H1 (cell line): ENCODE measurements at regions not wholly inside any gene's neighbourhood (a gene's known extent, or its start where the extent isn't known, plus 50 kb on each side); places are given as distances from the start of the nearest gene placed in this dataset.

Experiments
- CTCF ChIA-PET: fragments of 300-600 bp; sonication (Branson Sonifier 250); formaldehyde crosslinking; loops from one replicate; lab custom pipeline; 2021; ENCODE audit not compliant: partially characterized antibody; lab: Charles Lee
- POLR2A ChIA-PET: fragments of 300-600 bp; sonication (Branson Sonifier 250); formaldehyde crosslinking; loops from one replicate; lab custom pipeline; 2021; ENCODE audit warnings: inconsistent platforms; ENCODE audit not compliant: partially characterized antibody; lab: Charles Lee
- DNase-seq, 2 experiments: peaks; one replicate each; pipeline versions ENCODE4 v3.0.0 to v3.0.0-alpha.2; 2010 to 2022; ENCODE audit warnings: low spot score in 2 of 2, low read depth in 1 of 2, mixed read lengths in 1 of 2
- FAIRE-seq: peaks from 2 replicates; lab custom pipeline; 2011; peaks lifted over from hg19 to GRCh38; lab: Jason Lieb, UNC
- H2AFZ ChIP-seq: 2 replicates; pipeline ENCODE4 v1.8.1; 2012; ENCODE audit warnings: low read length, inconsistent platforms
- H2AK5ac ChIP-seq: 2 replicates; pipeline ENCODE4 v1.6.1; 2013; ENCODE audit warnings: low read depth, low read length
- H2BK120ac ChIP-seq: replicated peaks from 2 replicates; pipeline ENCODE3; 2013; ENCODE audit warnings: low read depth, low read length, inconsistent platforms
- H2BK12ac ChIP-seq: 2 replicates; pipeline ENCODE4 v1.6.1; 2013; ENCODE audit warnings: low read depth, low read length
- H2BK15ac ChIP-seq: 2 replicates; pipeline ENCODE4 v1.6.1; 2013; ENCODE audit warnings: low read length
- H2BK20ac ChIP-seq: 2 replicates; pipeline ENCODE4 v1.6.1; 2013; ENCODE audit warnings: low read length
- H2BK5ac ChIP-seq: 2 replicates; pipeline ENCODE4 v1.6.1; 2013; ENCODE audit warnings: low read depth, low read length
- H3K14ac ChIP-seq: 2 replicates; pipeline ENCODE4 v1.6.1; 2013; ENCODE audit warnings: inconsistent platforms; ENCODE audit not compliant: insufficient read length
- H3K18ac ChIP-seq: 2 replicates; pipeline ENCODE4 v1.6.1; 2013; ENCODE audit warnings: low read length; ENCODE audit errors: extremely low read depth
- H3K23ac ChIP-seq: 2 replicates; pipeline ENCODE4 v1.6.1; 2013; ENCODE audit warnings: inconsistent platforms; ENCODE audit not compliant: insufficient read length
- H3K23me2 ChIP-seq: 2 replicates; pipeline ENCODE4 v1.6.1; 2013; ENCODE audit warnings: low read depth, low read length
- H3K27ac ChIP-seq: 2 replicates; pipeline ENCODE4 v1.6.1; 2011; ENCODE audit warnings: low read depth, low read length, inconsistent platforms
- H3K27me3 ChIP-seq, 4 experiments: replicated peaks in 1 of 4; 1 replicate in 1 of 4; 2 replicates in 3 of 4; pipeline versions ENCODE4 v1.6.1 to v1.8.1; 2011 to 2013; ENCODE audit warnings: low read length in 3 of 4, mild to moderate bottlenecking in 3 of 4, inconsistent platforms in 2 of 4, mixed read lengths in 2 of 4, moderate library complexity in 1 of 4; ENCODE audit not compliant: control insufficient read depth in 3 of 4, insufficient read depth in 3 of 4; ENCODE audit errors: extremely low read depth in 1 of 4
- H3K36me3 ChIP-seq, 4 experiments: 2 replicates each; pipeline versions ENCODE4 v1.6.1 to v1.8.1; 2011 to 2013; ENCODE audit warnings: mild to moderate bottlenecking in 4 of 4, low read length in 3 of 4, moderate library complexity in 2 of 4, control low read depth in 1 of 4, inconsistent platforms in 1 of 4; ENCODE audit not compliant: insufficient read depth in 4 of 4, control insufficient read depth in 2 of 4
- H3K4ac ChIP-seq: replicated peaks from 2 replicates; pipeline ENCODE3; 2013; ENCODE audit warnings: low read length, low read depth, mixed read lengths, inconsistent platforms; ENCODE audit not compliant: insufficient read length
- H3K4me1 ChIP-seq, 4 experiments: replicated peaks in 1 of 4; 1 replicate in 1 of 4; 2 replicates in 3 of 4; pipeline versions ENCODE4 v1.6.1 to v1.8.1; 2011 to 2013; ENCODE audit warnings: low read length in 3 of 4, inconsistent platforms in 2 of 4, mixed read lengths in 1 of 4; ENCODE audit not compliant: insufficient read depth in 4 of 4, control insufficient read depth in 3 of 4
- H3K4me2 ChIP-seq, 2 experiments: 2 replicates each; pipeline versions ENCODE4 v1.6.1 to v1.8.1; 2011 to 2013; ENCODE audit warnings: low read depth in 2 of 2, low read length in 2 of 2, control low read depth in 1 of 2, inconsistent platforms in 1 of 2, mild to moderate bottlenecking in 1 of 2; ENCODE audit not compliant: insufficient read depth in 1 of 2
- H3K4me3 ChIP-seq, 4 experiments: fragments of 200-600, 300-600 bp in 1 of 4; sonication (generic), shearing (Covaris generic), sonication (Bioruptor Twin) in 1 of 4; 2 replicates each; pipeline versions ENCODE4 v1.5.1 to v1.8.1; 2011 to 2016; ENCODE audit warnings: low read length in 4 of 4, low read depth in 3 of 4, control low read depth in 2 of 4, inconsistent platforms in 2 of 4, mild to moderate bottlenecking in 2 of 4, mixed read lengths in 1 of 4, moderate library complexity in 1 of 4; ENCODE audit not compliant: insufficient read depth in 2 of 4; ENCODE audit errors: extremely low read depth in 1 of 4
- H3K56ac ChIP-seq: replicated peaks from 2 replicates; pipeline ENCODE3; 2013; ENCODE audit warnings: low read depth, mild to moderate bottlenecking, mixed read lengths, low read length, inconsistent platforms; ENCODE audit not compliant: insufficient read length
- H3K79me1 ChIP-seq: 2 replicates; pipeline ENCODE4 v1.6.1; 2013; ENCODE audit warnings: low read depth, low read length, control low read depth
- H3K79me2 ChIP-seq, 2 experiments: 2 replicates each; pipeline versions ENCODE4 v1.6.1 to v1.8.1; 2012 to 2013; ENCODE audit warnings: low read length in 2 of 2, mild to moderate bottlenecking in 2 of 2, inconsistent platforms in 1 of 2; ENCODE audit not compliant: insufficient read depth in 2 of 2, control insufficient read depth in 1 of 2
- H3K9ac ChIP-seq, 4 experiments: replicated peaks in 1 of 4; 1 replicate in 1 of 4; 2 replicates in 3 of 4; pipeline versions ENCODE4 v1.6.1 to v1.8.1; 2011 to 2013; ENCODE audit warnings: low read depth in 3 of 4, low read length in 3 of 4, control low read depth in 2 of 4, mild to moderate bottlenecking in 2 of 4, moderate library complexity in 2 of 4, inconsistent platforms in 1 of 4; ENCODE audit errors: extremely low read depth in 1 of 4
- H3K9me3 ChIP-seq, 2 experiments: 2 replicates each; pipeline versions ENCODE4 v1.6.1 to v1.8.1; 2012 to 2013; ENCODE audit warnings: mild to moderate bottlenecking in 2 of 2, moderate library complexity in 2 of 2, control low read depth in 1 of 2, inconsistent platforms in 1 of 2, low read depth in 1 of 2, low read length in 1 of 2, mixed read lengths in 1 of 2; ENCODE audit not compliant: insufficient read depth in 2 of 2
- H4K20me1 ChIP-seq, 2 experiments: replicated peaks in 1 of 2; 2 replicates each; pipeline versions ENCODE3 to v1.8.1; 2011 to 2013; ENCODE audit warnings: inconsistent platforms in 2 of 2, low read length in 2 of 2, mild to moderate bottlenecking in 1 of 2; ENCODE audit not compliant: insufficient read depth in 2 of 2, control insufficient read depth in 1 of 2
- H4K5ac ChIP-seq: 2 replicates; pipeline ENCODE4 v1.6.1; 2013; ENCODE audit warnings: low read length, low read depth, mixed read lengths, inconsistent platforms; ENCODE audit not compliant: insufficient read length
- H4K8ac ChIP-seq: 2 replicates; pipeline ENCODE4 v1.8.0; 2013; ENCODE audit warnings: mild to moderate bottlenecking, moderate library complexity, low read length, inconsistent platforms; ENCODE audit not compliant: insufficient read depth; ENCODE audit errors: extremely low read depth
- H4K91ac ChIP-seq: replicated peaks from 2 replicates; pipeline ENCODE3; 2013; ENCODE audit warnings: low read length, mixed read lengths, inconsistent platforms; ENCODE audit not compliant: insufficient read length
- ASH2L ChIP-seq: fragments of 200-600, 300-600 bp; sonication (generic); IDR thresholded peaks from one replicate; pipeline ENCODE4 v1.7.1; 2017; ENCODE audit warnings: low read length
- CBX8 ChIP-seq: fragments of 300-800, 300-1000 bp; sonication (generic); IDR thresholded peaks from 2 replicates; pipeline ENCODE4 v1.7.1; 2016; ENCODE audit warnings: low read depth, low read length, borderline replicate concordance
- CHD1 ChIP-seq: IDR thresholded peaks from 2 replicates; pipeline ENCODE4 v1.6.1; 2012; ENCODE audit warnings: low read depth, low read length, improper control_type of control experiment
- EGR1 ChIP-seq: IDR thresholded peaks from 2 replicates; pipeline ENCODE4 v1.6.1; 2011; ENCODE audit warnings: low read depth, low read length, borderline replicate concordance
- EP300 ChIP-seq, 2 experiments: IDR thresholded peaks; 1 replicate in 1 of 2; 2 replicates in 1 of 2; pipeline ENCODE4 v1.6.1; 2011 to 2012; ENCODE audit warnings: low read depth in 2 of 2, low read length in 2 of 2, mild to moderate bottlenecking in 2 of 2, borderline replicate concordance in 1 of 2, inconsistent platforms in 1 of 2, moderate library complexity in 1 of 2
- KDM1A ChIP-seq: fragments of 200-600, 300-600 bp; sonication (generic); IDR thresholded peaks from 2 replicates; pipeline ENCODE4 v1.7.1; 2016; ENCODE audit warnings: mild to moderate bottlenecking, low read length, borderline replicate concordance
- TAF7 ChIP-seq: optimal IDR thresholded peaks from 2 replicates; pipeline ENCODE3; 2011; ENCODE audit warnings: low read depth, mild to moderate bottlenecking, inconsistent platforms, low read length, moderate library complexity, borderline replicate concordance
- ZNF274 ChIP-seq: IDR thresholded peaks from 2 replicates; pipeline ENCODE4 v1.7.0; 2012; ENCODE audit warnings: low read length, borderline replicate concordance; ENCODE audit errors: extremely low read depth
- WGBS, 2 experiments: shearing (Covaris generic) in 1 of 2; methylation state at CpG; one replicate each; pipeline versions ENCODE4 v1.1.6 to v1.1.7; 2013 to 2015; ENCODE audit warnings: low lambda C conversion rate in 2 of 2, mixed read lengths in 2 of 2, inconsistent platforms in 1 of 2, low coverage in 1 of 2, missing lambda C conversion rate in 1 of 2; ENCODE audit not compliant: insufficient replicate concordance in 2 of 2, insufficient coverage in 1 of 2, insufficient read length in 1 of 2; ENCODE audit errors: extremely low coverage in 1 of 2, missing lambda C conversion rate in 1 of 2; 5-methylcytosine and 5-hydroxymethylcytosine counted together
- TF ChIP-seq, protein P1 (sequence below), 3 experiments: IDR thresholded peaks; 1 replicate in 2 of 3; 2 replicates in 1 of 3; pipeline versions ENCODE4 v1.5.1 to v1.6.1; 2011; ENCODE audit warnings: low read length in 3 of 3, mild to moderate bottlenecking in 3 of 3, inconsistent platforms in 2 of 3, low read depth in 1 of 3, moderate library complexity in 1 of 3; ENCODE audit not compliant: insufficient read depth in 1 of 3; ENCODE audit errors: control extremely low read depth in 1 of 3

DNA sequence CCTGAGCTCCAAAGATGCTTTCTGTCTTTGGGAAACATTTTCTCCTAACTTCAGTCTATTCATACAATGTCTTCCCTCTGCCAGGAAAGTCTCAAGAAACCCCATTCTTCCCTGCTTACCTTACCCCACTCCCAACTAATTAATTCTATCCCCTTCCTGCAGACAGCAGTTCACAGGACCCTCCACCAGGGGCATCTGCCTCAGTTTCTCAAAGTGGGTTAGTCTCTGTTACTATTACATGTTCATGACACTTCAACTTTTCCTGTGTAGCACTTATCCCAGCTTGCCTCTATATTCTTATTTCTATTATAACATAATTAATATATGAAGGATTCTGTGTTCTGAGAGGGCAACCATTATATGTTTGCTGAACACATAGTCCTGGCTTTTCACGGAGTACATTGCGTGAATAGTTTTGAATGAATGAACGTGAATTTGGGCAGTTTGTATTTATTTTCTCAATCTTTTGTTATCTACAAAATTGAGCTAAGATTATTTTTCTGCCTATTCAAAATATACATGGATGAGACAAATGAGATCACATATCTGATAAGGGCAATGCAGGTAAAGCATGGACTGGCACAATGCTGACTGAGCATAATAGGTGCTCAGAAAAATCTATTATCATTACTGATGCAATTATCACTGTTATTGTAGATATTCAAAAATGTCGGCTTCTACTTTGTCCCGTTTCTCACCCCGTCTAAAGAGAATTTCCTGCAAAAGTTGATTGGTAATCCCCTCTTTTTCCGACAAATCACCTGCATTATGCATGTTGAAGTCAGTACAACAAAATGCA lies 341.1 kb downstream of the BRINP1 start:
- H3K56ac ChIP-seq: no peak overlapping the region
- H3K23me2 ChIP-seq: no peaks in the 10 kb centered on the region
- no peak overlapping the region for H2BK15ac ChIP-seq
- no peak overlapping the region for H4K8ac ChIP-seq
- H2AK5ac ChIP-seq: no peak overlapping the region
- ChIA-PET CTCF (interaction anchor here (0.6 to 2.6 kb wide), 16 partner anchors 8 to 1540 kb away, joined by 3 to 17 read pairs (median 3); no protein-coding TSS in a partner anchor), POLR2A (no interaction called here)
- no peak overlapping the region for H4K5ac ChIP-seq
- no peaks in the 10 kb centered on the region for H3K9me3 ChIP-seq
- H2BK5ac ChIP-seq: no peak overlapping the region
- no peak overlapping the region for H3K4me3 ChIP-seq
- H3K4me2 ChIP-seq: no peak overlapping the region
- no peak overlapping the region for H2AFZ ChIP-seq
- no peak overlapping the region for H4K91ac ChIP-seq
- H3K14ac ChIP-seq: no peak overlapping the region
- H3K36me3 ChIP-seq: no peaks in the 10 kb centered on the region
- no peaks in the 10 kb centered on the region for H3K27me3 ChIP-seq
- no peaks in the 10 kb centered on the region for H3K79me1 ChIP-seq
- H3K27ac ChIP-seq: no peak overlapping the region
- no peak overlapping the region for H2BK12ac ChIP-seq
- 69% methylated on average over 7 of the region's 7 CpGs; no CpG with 5 or more reads in 1 of the 2 experiments for WGBS, 2 experiments
- no peak overlapping the region for H3K18ac ChIP-seq
- H3K23ac ChIP-seq: no peak overlapping the region
- no peak overlapping the region for H2BK120ac ChIP-seq
- DNase-seq (peak in 1 of 2 experiments; percentile 47), FAIRE-seq (no peak)
- no peaks in the 10 kb centered on the region for H4K20me1 ChIP-seq
- no peaks in the 10 kb centered on the region for H3K79me2 ChIP-seq
- no peaks in the 10 kb centered on the region for H3K4me1 ChIP-seq
- no peak overlapping the region for H2BK20ac ChIP-seq
- H3K9ac ChIP-seq: no peak overlapping the region
- H3K4ac ChIP-seq: no peak overlapping the region
- TF ChIP-seq EGR1: no peak
- no peak for TF ChIP-seq EP300 (IDR thresholded peaks at IDR 0.05; ENCODE audit: borderline replicate concordance in 1 of 2, low read depth in 2 of 2, low read length in 2 of 2)
- TF ChIP-seq CHD1: no peak
- TF ChIP-seq, protein P1, sequence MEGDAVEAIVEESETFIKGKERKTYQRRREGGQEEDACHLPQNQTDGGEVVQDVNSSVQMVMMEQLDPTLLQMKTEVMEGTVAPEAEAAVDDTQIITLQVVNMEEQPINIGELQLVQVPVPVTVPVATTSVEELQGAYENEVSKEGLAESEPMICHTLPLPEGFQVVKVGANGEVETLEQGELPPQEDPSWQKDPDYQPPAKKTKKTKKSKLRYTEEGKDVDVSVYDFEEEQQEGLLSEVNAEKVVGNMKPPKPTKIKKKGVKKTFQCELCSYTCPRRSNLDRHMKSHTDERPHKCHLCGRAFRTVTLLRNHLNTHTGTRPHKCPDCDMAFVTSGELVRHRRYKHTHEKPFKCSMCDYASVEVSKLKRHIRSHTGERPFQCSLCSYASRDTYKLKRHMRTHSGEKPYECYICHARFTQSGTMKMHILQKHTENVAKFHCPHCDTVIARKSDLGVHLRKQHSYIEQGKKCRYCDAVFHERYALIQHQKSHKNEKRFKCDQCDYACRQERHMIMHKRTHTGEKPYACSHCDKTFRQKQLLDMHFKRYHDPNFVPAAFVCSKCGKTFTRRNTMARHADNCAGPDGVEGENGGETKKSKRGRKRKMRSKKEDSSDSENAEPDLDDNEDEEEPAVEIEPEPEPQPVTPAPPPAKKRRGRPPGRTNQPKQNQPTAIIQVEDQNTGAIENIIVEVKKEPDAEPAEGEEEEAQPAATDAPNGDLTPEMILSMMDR (IDR thresholded peaks at IDR 0.05; ENCODE audit: control extremely low read depth in 1 of 3, insufficient read depth in 1 of 3, low read depth in 1 of 3, low read length in 3 of 3): peak; percentile 22 to 52 (median 43); a peak in 3 of 4 replicates
- TF ChIP-seq ZNF274: no peak
- no peak for TF ChIP-seq TAF7
- TF ChIP-seq KDM1A: no peak
- no peak for TF ChIP-seq CBX8
- TF ChIP-seq ASH2L: no peak
